ENCODE measurements at regions not wholly inside any gene's neighbourhood (a gene's known extent, or its start where the extent isn't known, plus 50 kb on each side); places are given as distances from the start of the nearest gene placed in this dataset.
A peak's percentile ranks its signal among the peaks of the same experiment; 100 is the strongest.

DNA sequence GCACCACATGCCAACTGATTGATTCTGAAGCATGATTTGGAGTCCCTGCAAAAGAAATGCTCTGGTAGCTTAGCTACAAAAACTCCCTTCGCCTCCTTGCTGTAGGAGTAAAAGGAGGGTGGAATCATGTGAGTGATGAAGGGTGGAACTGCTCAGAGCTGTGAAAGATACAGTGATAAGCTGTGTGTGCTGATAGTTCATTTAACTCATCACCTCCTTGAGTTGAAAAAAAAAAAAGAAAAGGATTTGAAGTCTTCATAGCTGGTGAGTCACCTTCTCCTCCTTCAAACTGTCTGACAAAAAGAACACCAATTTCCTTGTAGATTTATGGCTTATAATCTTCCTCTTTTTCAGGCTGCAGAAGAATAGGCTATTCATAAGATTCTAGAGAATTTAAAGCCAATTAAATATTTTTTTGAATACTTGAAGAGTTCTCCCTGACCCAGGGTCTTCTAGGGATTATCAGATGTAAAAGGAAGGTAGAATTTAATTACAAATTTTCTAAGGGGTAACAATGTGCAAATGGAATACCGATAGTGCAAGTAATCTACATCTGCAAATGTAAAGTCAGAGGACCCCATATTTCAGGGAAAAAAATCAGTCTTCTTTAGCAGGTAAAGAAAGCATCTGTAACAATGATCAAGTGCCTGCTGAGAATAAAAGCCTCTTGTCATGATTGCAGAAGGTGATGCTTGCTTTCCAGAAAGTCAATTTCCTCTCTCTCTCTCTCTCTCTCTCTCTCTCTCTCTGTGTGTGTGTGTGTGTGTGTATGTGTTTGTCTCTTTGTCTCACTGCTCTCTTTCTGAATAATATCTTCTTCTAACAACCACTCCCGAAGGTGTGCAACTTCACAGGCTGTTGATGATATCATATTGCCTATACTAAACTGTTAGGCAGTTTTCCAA is 208.8 kb upstream of the VEGFC start:
- no peak for DNase-seq
- no CpG with 5 or more reads among the region's 3 CpGs for WGBS (ENCODE audit: insufficient coverage)

DNA sequence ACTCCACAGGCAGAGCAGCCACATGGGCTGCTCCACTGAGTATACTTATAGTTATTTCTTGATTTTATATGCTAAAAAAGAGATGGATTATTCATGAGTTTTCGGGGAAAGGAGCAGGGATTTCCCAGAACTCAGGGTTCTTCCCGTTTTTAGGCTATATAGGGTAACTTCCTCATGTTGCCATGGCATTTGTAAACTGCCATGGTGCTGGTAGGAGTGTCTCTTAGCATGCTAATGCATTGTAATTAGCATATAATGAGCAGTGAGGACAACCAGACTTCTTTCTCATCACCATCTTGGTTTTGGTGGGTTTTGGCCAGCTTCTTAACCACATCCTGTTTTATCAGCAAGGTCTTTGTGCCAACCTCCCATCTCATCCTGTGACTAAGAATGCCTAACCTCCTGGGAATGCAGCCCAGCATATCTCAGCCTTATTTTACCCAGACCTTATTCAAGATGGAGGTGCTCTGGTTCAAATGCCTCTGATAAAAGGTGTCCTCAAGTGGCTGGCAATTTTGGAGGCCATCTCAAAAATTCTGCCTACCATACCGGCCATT is 213.0 kb upstream of the VEGFC start:
- H3K4me1 ChIP-seq (ENCODE audit: control insufficient read depth, insufficient read depth, low read length): no peaks in the 10 kb centered on the region
- no peak overlapping the region for H3K27ac ChIP-seq (ENCODE audit: low read length)
- no peak overlapping the region for H3K4me3 ChIP-seq (ENCODE audit: low read length)
- no peak for DNase-seq
- no peaks in the 10 kb centered on the region for H3K36me3 ChIP-seq (ENCODE audit: control insufficient read depth, insufficient read depth, low read length)
- 100% methylated on average over 1 of the region's 3 CpGs for WGBS (ENCODE audit: insufficient coverage)
- no peaks in the 10 kb centered on the region for H3K9me3 ChIP-seq (replicated peaks; ENCODE audit: control insufficient read depth, low read depth, low read length)
- H3K27me3 ChIP-seq (ENCODE audit: control insufficient read depth, insufficient read depth, low read length): no peaks in the 10 kb centered on the region

More for the DNA sequence above, 208.8 kb upstream of the VEGFC start:
- Histone ChIP-seq H3K4me1 (ENCODE audit: control insufficient read depth, insufficient read depth, low read length) (no peaks in the 10 kb centered on the region), H3K4me3 (ENCODE audit: low read length) (no peak overlapping the region), H3K9me3 (replicated peaks; ENCODE audit: control insufficient read depth, low read depth, low read length) (no peaks in the 10 kb centered on the region), H3K27me3 (ENCODE audit: control insufficient read depth, insufficient read depth, low read length) (no peaks in the 10 kb centered on the region), H3K27ac (ENCODE audit: low read length) (no peak overlapping the region), H3K36me3 (ENCODE audit: control insufficient read depth, insufficient read depth, low read length) (no peaks in the 10 kb centered on the region)

DNA sequence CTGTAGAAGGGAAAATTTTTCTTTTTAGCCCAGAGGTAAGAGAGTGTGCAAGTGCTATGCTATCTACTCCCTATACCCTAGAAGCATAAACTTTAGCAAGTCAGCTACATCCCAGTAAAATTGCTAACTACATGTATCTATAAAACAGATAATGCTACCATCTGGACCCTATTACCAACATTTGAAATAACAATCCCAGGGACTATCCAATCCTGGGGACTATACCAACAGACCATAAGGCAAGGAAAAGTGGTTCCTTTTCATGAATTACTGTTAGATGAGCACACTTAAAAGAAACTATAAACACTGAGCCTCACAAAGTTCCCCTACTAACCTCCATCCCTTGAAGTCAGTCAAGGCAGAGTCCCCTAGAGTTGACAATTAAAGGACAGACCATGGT is 213.6 kb upstream of the VEGFC start:
- no peaks in the 10 kb centered on the region for H3K9me3 ChIP-seq (replicated peaks; ENCODE audit: control insufficient read depth, low read depth, low read length)
- no peaks in the 10 kb centered on the region for H3K36me3 ChIP-seq (ENCODE audit: control insufficient read depth, insufficient read depth, low read length)
- no peaks in the 10 kb centered on the region for H3K27me3 ChIP-seq (ENCODE audit: control insufficient read depth, insufficient read depth, low read length)
- no peak for DNase-seq
- no peak overlapping the region for H3K27ac ChIP-seq (ENCODE audit: low read length)
- no peaks in the 10 kb centered on the region for H3K4me1 ChIP-seq (ENCODE audit: control insufficient read depth, insufficient read depth, low read length)
- no peak overlapping the region for H3K4me3 ChIP-seq (ENCODE audit: low read length)

DNA sequence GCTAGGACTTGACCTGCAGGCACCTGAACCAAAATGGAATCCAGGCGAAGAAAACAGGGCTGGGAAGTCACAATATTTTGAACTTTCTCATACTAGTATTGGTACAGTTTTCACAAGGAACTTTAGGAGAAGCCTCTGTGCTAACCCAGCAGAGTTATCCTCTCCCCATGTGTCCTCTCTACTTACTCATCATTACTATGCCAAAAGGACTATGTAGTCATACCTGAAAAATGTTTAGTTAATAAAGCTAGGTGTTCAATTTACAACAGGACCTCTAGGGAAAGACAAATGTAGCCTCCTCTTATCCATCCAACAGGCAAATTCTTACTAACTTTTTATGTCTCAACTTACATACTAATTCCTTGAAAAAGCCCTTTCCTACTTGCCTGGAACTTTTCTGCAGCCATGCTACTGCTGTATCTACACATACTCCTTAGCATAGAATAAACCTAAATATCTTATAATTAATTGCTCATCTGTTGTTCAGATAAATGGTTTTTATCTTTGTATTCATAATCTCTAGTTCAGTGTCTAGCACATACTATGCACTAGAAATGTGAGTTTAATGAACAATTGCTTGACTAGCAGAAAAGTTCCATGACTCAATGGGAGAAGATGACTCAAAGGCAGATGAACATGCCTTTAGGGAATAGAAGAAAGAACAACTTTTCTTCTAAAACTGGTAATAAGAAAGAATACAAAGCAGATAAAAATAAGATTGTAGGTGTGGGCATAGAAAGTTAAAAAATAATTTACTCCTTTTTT is 215.5 kb upstream of the VEGFC start:
- no peak overlapping the region for H3K4me3 ChIP-seq (ENCODE audit: low read length)
- H3K27me3 ChIP-seq (ENCODE audit: control insufficient read depth, insufficient read depth, low read length): no peaks in the 10 kb centered on the region
- no CpG with 5 or more reads among the region's 1 CpG for WGBS (ENCODE audit: insufficient coverage)
- peaks cover 2% of the 10 kb centered on the region for H3K9me3 ChIP-seq (replicated peaks; ENCODE audit: control insufficient read depth, low read depth, low read length)
- DNase-seq: peak; percentile 7
- H3K36me3 ChIP-seq (ENCODE audit: control insufficient read depth, insufficient read depth, low read length): no peaks in the 10 kb centered on the region
- H3K27ac ChIP-seq (ENCODE audit: low read length): no peak overlapping the region
- no peaks in the 10 kb centered on the region for H3K4me1 ChIP-seq (ENCODE audit: control insufficient read depth, insufficient read depth, low read length)

DNA sequence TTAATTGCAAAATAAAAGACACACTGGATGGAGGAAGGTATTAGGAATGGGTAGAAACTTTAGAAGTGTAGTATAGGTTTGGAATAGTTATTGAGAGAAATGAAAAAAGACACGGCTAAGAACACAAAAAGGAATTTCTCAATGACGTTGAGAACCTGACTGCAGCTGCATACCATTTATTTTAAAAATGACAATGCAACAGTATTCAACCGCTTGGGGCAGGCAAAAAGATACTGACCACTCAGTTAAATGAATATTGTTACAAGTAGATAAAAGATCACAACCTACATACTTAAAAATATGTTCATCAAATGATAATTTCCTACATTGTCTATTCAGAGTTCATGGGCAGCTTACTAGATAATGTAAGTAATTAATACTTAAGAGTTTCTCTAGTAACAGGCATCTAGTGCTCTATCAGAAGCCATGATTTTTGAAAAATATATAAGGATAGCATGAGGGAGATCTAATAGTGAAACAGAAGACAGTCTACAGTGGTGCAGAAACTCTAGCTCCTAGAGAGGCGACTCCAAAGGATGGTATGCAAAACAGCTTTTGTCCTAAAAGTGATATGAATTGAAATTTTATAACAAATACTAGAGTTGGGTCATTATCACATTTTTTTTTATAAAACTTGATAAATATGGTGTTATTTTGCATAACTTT is 216.2 kb upstream of the VEGFC start:
- H3K4me3 ChIP-seq (ENCODE audit: low read length): no peak overlapping the region
- H3K9me3 ChIP-seq (replicated peaks; ENCODE audit: control insufficient read depth, low read depth, low read length): peaks cover 7% of the 10 kb centered on the region
- no peaks in the 10 kb centered on the region for H3K27me3 ChIP-seq (ENCODE audit: control insufficient read depth, insufficient read depth, low read length)
- DNase-seq: no peak
- no peak overlapping the region for H3K27ac ChIP-seq (ENCODE audit: low read length)
- no CpG with 5 or more reads among the region's 4 CpGs for WGBS (ENCODE audit: insufficient coverage)
- H3K4me1 ChIP-seq (ENCODE audit: control insufficient read depth, insufficient read depth, low read length): no peaks in the 10 kb centered on the region
- H3K36me3 ChIP-seq (ENCODE audit: control insufficient read depth, insufficient read depth, low read length): no peaks in the 10 kb centered on the region

DNA sequence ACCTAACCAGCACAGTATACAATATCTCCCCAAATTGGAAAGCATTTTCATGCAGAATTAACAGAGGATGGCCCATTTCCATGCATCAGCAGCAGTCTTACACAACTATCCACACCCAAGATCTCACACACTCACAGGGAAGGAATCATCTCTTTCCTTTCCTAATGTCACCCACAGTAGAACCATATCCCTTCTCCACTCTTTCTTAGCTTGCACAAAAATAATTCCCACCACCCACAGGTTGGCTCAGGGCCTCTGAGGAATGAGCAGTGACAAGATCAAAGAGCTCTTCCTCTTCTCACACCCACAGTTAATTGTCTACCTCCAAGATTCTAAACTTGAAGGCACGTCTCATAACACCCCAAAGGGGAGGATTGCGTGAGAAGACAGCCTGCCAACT is 217.7 kb upstream of the VEGFC start:
- Histone ChIP-seq H3K4me1 (ENCODE audit: control insufficient read depth, insufficient read depth, low read length) (no peaks in the 10 kb centered on the region), H3K4me3 (ENCODE audit: low read length) (no peak overlapping the region), H3K9me3 (replicated peaks; ENCODE audit: control insufficient read depth, low read depth, low read length) (peaks cover 9% of the 10 kb centered on the region), H3K36me3 (ENCODE audit: control insufficient read depth, insufficient read depth, low read length) (no peaks in the 10 kb centered on the region), H3K27ac (ENCODE audit: low read length) (no peak overlapping the region), H3K27me3 (ENCODE audit: control insufficient read depth, insufficient read depth, low read length) (no peaks in the 10 kb centered on the region)
- 42% methylated on average over 2 of the region's 2 CpGs for WGBS (ENCODE audit: insufficient coverage)
- DNase-seq: no peak

DNA sequence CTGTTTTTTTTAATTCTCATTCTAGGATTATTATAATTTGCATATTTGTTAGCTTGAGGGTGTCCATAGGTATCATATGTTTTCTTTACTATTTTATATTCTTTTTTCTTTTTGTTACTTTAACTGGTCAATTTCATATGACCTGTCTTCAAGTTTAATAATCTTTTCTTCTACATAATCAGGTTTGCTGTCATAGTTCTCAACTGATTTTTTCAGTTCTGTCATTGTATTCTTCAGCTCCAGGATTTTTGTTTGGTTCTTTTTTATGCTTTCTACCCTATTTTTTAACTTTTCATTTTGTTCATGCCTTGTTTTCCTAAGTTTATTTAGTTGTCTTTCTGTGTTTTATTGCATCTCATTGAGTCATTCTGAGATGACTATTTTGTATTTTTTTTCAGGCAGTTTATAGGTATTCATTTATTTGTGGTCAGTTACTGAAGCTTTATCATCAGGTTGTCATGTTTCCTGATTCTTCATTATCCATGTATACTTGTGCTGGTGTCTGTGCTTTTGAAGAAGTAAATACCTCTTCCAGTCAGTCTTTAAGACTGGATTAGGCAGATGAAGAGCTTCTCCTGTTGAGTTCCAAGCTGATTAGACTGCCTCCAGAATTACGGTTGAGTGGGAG is 220.3 kb upstream of the VEGFC start:
- no peaks in the 10 kb centered on the region for H3K36me3 ChIP-seq (ENCODE audit: control insufficient read depth, insufficient read depth, low read length)
- WGBS (ENCODE audit: insufficient coverage): 88% methylated on average over 1 of the region's 1 CpG
- H3K27me3 ChIP-seq (ENCODE audit: control insufficient read depth, insufficient read depth, low read length): no peaks in the 10 kb centered on the region
- H3K4me1 ChIP-seq (ENCODE audit: control insufficient read depth, insufficient read depth, low read length): no peaks in the 10 kb centered on the region
- H3K27ac ChIP-seq (ENCODE audit: low read length): no peak overlapping the region
- H3K4me3 ChIP-seq (ENCODE audit: low read length): no peak overlapping the region
- peaks cover 9% of the 10 kb centered on the region for H3K9me3 ChIP-seq (replicated peaks; ENCODE audit: control insufficient read depth, low read depth, low read length)
- DNase-seq: no peak

DNA sequence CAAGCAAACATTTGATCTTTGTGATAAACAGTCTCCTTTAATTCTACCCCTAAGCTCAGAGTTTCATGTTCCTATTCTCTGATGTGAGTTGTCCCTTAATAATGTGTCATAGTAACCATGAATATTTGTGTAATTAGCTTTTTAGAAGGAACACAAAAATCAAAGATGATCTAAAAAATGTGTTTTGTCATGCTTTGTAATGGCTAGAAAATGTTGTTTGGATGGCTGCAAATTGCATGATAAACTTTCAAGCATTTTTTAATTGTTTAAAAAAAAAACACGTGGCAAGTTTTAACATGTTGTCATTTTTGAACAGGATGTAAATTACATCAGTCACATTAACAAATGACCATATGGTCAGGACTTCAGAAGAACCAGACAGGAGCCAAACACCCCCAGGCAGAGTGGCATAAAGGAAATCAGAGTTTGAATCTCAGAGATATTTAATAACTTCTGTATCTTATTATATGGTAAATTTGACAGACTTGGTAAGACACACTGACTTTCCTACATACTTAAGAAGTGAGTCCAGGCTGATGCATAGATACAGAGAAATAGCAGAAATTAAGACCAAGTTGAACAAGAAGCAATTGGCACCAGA is 223.9 kb upstream of the VEGFC start:
- no peaks in the 10 kb centered on the region for H3K36me3 ChIP-seq (ENCODE audit: control insufficient read depth, insufficient read depth, low read length)
- no peak for DNase-seq
- H3K4me1 ChIP-seq (ENCODE audit: control insufficient read depth, insufficient read depth, low read length): no peaks in the 10 kb centered on the region
- no peak overlapping the region for H3K4me3 ChIP-seq (ENCODE audit: low read length)
- no CpG with 5 or more reads among the region's 1 CpG for WGBS (ENCODE audit: insufficient coverage)
- H3K9me3 ChIP-seq (replicated peaks; ENCODE audit: control insufficient read depth, low read depth, low read length): peaks cover 9% of the 10 kb centered on the region
- H3K27ac ChIP-seq (ENCODE audit: low read length): no peak overlapping the region
- H3K27me3 ChIP-seq (ENCODE audit: control insufficient read depth, insufficient read depth, low read length): no peaks in the 10 kb centered on the region

DNA sequence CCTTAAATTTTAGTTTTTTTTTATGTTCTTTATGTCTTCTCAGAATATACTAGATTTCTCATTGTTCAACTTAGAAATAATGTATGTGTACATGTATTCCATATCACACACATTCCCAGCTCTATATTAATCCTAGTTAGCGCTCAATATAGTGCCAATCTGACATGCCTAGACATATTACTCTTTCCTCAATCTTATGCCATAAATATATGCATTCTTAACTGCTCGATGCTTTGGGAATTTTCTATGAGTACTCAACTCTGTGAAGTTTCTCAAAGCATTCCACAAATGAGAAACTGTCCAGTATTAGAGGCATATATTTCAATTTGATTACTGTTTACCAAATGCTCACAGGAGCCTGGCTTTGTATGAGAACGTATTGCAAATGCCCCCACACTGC is 231.2 kb upstream of the VEGFC start:
- 43% methylated on average over 1 of the region's 3 CpGs for WGBS (ENCODE audit: insufficient coverage)
- no peaks in the 10 kb centered on the region for H3K9me3 ChIP-seq (replicated peaks; ENCODE audit: control insufficient read depth, low read depth, low read length)
- H3K4me3 ChIP-seq (ENCODE audit: low read length): no peak overlapping the region
- no peaks in the 10 kb centered on the region for H3K4me1 ChIP-seq (ENCODE audit: control insufficient read depth, insufficient read depth, low read length)
- H3K36me3 ChIP-seq (ENCODE audit: control insufficient read depth, insufficient read depth, low read length): no peaks in the 10 kb centered on the region
- H3K27me3 ChIP-seq (ENCODE audit: control insufficient read depth, insufficient read depth, low read length): no peaks in the 10 kb centered on the region
- no peak for DNase-seq
- H3K27ac ChIP-seq (ENCODE audit: low read length): no peak overlapping the region

Measured in muscle of leg (tissue), 3 donors.